ENCODE measurements at regions not wholly inside any gene's neighbourhood (a gene's known extent, or its start where the extent isn't known, plus 50 kb on each side); places are given as distances from the start of the nearest gene placed in this dataset.

GRCh38 chr6:94350833-94351232, 931.5 kb upstream of the EPHA7 start:
- FAIRE-seq (no peak), DNase-seq (ENCODE audit: low read depth, low spot score) (no peak)
- no peak overlapping the region for H3K4me2 ChIP-seq (ENCODE audit: insufficient read depth, low read length)
- H3K9ac ChIP-seq (replicated peaks; ENCODE audit: extremely low read depth, insufficient read depth, low read length), result no peak overlapping the region
- H3K27me3 ChIP-seq (ENCODE audit: control insufficient read depth in 2 of 2, insufficient read depth in 2 of 2, low read length in 2 of 2), result no peaks in the 10 kb centered on the region
- no peaks in the 10 kb centered on the region for H3K79me2 ChIP-seq (ENCODE audit: control insufficient read depth, insufficient read depth, low read length)
- H3K36me3 ChIP-seq (ENCODE audit: control insufficient read depth in 2 of 2, extremely low read depth in 1 of 2, insufficient read depth in 2 of 2, low read length in 2 of 2), result no peaks in the 10 kb centered on the region
- intact Hi-C loops (cut with micrococcal nuclease) (no loop called here), dilution Hi-C loops (cut with MboI; ENCODE audit: extremely low pct_ligation_motif_present, low sequenced_read_pairs) (no loop called here)
- H3K4me1 ChIP-seq (ENCODE audit: control insufficient read depth, extremely low read depth, insufficient read depth, low read length), result no peaks in the 10 kb centered on the region
- no peak overlapping the region for H2AFZ ChIP-seq (ENCODE audit: low read depth, low read length)
- POLR2A ChIA-PET, result no interaction called here
- no peaks in the 10 kb centered on the region for H3K9me3 ChIP-seq (replicated peaks; ENCODE audit: control insufficient read depth, insufficient read depth, low read length)
- H3K4me3 ChIP-seq (replicated peaks in 1 of 3; ENCODE audit: insufficient read depth in 1 of 3, low read depth in 1 of 3, low read length in 3 of 3), result no peak overlapping the region
- no peak overlapping the region for H3K27ac ChIP-seq (ENCODE audit: insufficient read depth, low read depth, low read length)
- CTCF ChIA-PET, result no interaction called here
- TF ChIP-seq, protein P1, sequence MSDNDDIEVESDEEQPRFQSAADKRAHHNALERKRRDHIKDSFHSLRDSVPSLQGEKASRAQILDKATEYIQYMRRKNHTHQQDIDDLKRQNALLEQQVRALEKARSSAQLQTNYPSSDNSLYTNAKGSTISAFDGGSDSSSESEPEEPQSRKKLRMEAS (IDR thresholded peaks at IDR 0.05; ENCODE audit: insufficient read depth, insufficient read length), result no peak
- TF ChIP-seq, protein P2, sequence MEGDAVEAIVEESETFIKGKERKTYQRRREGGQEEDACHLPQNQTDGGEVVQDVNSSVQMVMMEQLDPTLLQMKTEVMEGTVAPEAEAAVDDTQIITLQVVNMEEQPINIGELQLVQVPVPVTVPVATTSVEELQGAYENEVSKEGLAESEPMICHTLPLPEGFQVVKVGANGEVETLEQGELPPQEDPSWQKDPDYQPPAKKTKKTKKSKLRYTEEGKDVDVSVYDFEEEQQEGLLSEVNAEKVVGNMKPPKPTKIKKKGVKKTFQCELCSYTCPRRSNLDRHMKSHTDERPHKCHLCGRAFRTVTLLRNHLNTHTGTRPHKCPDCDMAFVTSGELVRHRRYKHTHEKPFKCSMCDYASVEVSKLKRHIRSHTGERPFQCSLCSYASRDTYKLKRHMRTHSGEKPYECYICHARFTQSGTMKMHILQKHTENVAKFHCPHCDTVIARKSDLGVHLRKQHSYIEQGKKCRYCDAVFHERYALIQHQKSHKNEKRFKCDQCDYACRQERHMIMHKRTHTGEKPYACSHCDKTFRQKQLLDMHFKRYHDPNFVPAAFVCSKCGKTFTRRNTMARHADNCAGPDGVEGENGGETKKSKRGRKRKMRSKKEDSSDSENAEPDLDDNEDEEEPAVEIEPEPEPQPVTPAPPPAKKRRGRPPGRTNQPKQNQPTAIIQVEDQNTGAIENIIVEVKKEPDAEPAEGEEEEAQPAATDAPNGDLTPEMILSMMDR (IDR thresholded peaks at IDR 0.05; ENCODE audit: extremely low read depth in 1 of 2, insufficient read depth in 1 of 2, low read depth in 1 of 2, low read length in 2 of 2), result no peak
- no peak for TF ChIP-seq MYC (IDR thresholded peaks at IDR 0.05; ENCODE audit: low read depth, low read length)
- TF ChIP-seq FOS (IDR thresholded peaks at IDR 0.05; ENCODE audit: borderline replicate concordance, insufficient read depth, low read length), result no peak
- TF ChIP-seq GATA2 (IDR thresholded peaks at IDR 0.05; ENCODE audit: insufficient read depth, insufficient read length, low read depth, low read length), result no peak
- BruUV-seq (replicated peaks), result no TSS peak
- H4K20me1 ChIP-seq (replicated peaks; ENCODE audit: control insufficient read depth, extremely low read depth, insufficient read depth, low read length), result no peaks in the 10 kb centered on the region
- H3K9me1 ChIP-seq (replicated peaks; ENCODE audit: control insufficient read depth, extremely low read depth, insufficient read depth, low read length), result no peaks in the 10 kb centered on the region

- Histone ChIP-seq H3K79me2 (ENCODE audit: control insufficient read depth, insufficient read depth, low read length) (no peaks in the 10 kb centered on the region), H3K9me1 (replicated peaks; ENCODE audit: control insufficient read depth, extremely low read depth, insufficient read depth, low read length) (no peaks in the 10 kb centered on the region), H3K9ac (replicated peaks; ENCODE audit: extremely low read depth, insufficient read depth, low read length) (no peak overlapping the region), H4K20me1 (replicated peaks; ENCODE audit: control insufficient read depth, extremely low read depth, insufficient read depth, low read length) (no peaks in the 10 kb centered on the region), H2AFZ (ENCODE audit: low read depth, low read length) (no peak overlapping the region), H3K27me3 (ENCODE audit: control insufficient read depth in 2 of 2, insufficient read depth in 2 of 2, low read length in 2 of 2) (no peaks in the 10 kb centered on the region), H3K27ac (ENCODE audit: insufficient read depth, low read depth, low read length) (no peak overlapping the region), H3K4me3 (replicated peaks in 1 of 3; ENCODE audit: insufficient read depth in 1 of 3, low read depth in 1 of 3, low read length in 3 of 3) (no peak overlapping the region), H3K4me1 (ENCODE audit: control insufficient read depth, extremely low read depth, insufficient read depth, low read length) (no peaks in the 10 kb centered on the region), H3K4me2 (ENCODE audit: insufficient read depth, low read length) (no peak overlapping the region), H3K9me3 (replicated peaks; ENCODE audit: control insufficient read depth, insufficient read depth, low read length) (no peaks in the 10 kb centered on the region), H3K36me3 (ENCODE audit: control insufficient read depth in 2 of 2, extremely low read depth in 1 of 2, insufficient read depth in 2 of 2, low read length in 2 of 2) (no peaks in the 10 kb centered on the region)
- POLR2A ChIA-PET, result no interaction called here
- dilution Hi-C loops (cut with MboI; ENCODE audit: extremely low pct_ligation_motif_present, low sequenced_read_pairs), result no loop called here
- CTCF ChIA-PET, result no interaction called here
- FAIRE-seq, result no peak
- intact Hi-C loops (cut with micrococcal nuclease), result no loop called here
- no TSS peak for BruUV-seq (replicated peaks)
- DNase-seq (ENCODE audit: low read depth, low spot score), result no peak
- no peak for TF ChIP-seq EZH2 (IDR thresholded peaks at IDR 0.05; ENCODE audit: borderline replicate concordance, low read depth, low read length, severe bottlenecking)
- TF ChIP-seq FOS (IDR thresholded peaks at IDR 0.05; ENCODE audit: borderline replicate concordance, insufficient read depth, low read length), result no peak
- TF ChIP-seq POLR2A (IDR thresholded peaks at IDR 0.05; ENCODE audit: low read depth, low read length), result no peak
- TF ChIP-seq JUN (IDR thresholded peaks at IDR 0.05; ENCODE audit: borderline replicate concordance, insufficient read depth, insufficient read length, low read depth), result no peak
- TF ChIP-seq, protein P2 (IDR thresholded peaks at IDR 0.05; ENCODE audit: extremely low read depth in 1 of 2, insufficient read depth in 1 of 2, low read depth in 1 of 2, low read length in 2 of 2), result no peak
- no peak for TF ChIP-seq MYC (IDR thresholded peaks at IDR 0.05; ENCODE audit: low read depth, low read length)
- TF ChIP-seq GATA2 (IDR thresholded peaks at IDR 0.05; ENCODE audit: insufficient read depth, insufficient read length, low read depth, low read length), result no peak
- TF ChIP-seq, protein P1 (IDR thresholded peaks at IDR 0.05; ENCODE audit: insufficient read depth, insufficient read length), result no peak
- TF ChIP-seq POLR2AphosphoS5 (IDR thresholded peaks at IDR 0.05; ENCODE audit: insufficient read depth, low read depth, low read length), result no peak
Observed at GRCh38 chr6:94349227-94349626, 929.9 kb upstream of the EPHA7 start.
